Putamen (tissue), 1 donor: ENCODE measurements at regions not wholly inside any gene's neighbourhood (a gene's known extent, or its start where the extent isn't known, plus 50 kb on each side); places are given as distances from the start of the nearest gene placed in this dataset.
"Not testable (repeated sequence)": the region's sequence is repeated elsewhere in the genome, so short reads cannot be mapped to it uniquely, and the experiment has no call there.

Experiments
- DNase-seq: peaks from one replicate; pipeline ENCODE4 v3.0.0-alpha.2; 2016; ENCODE audit warnings: low spot score

- DNase-seq: no peak
Measured at GRCh38 chr6:4677011-4677750, 99.0 kb upstream of the CDYL start.

- no peak for DNase-seq
Measured at GRCh38 chr6:4676016-4676415, 100.2 kb upstream of the CDYL start.

DNA sequence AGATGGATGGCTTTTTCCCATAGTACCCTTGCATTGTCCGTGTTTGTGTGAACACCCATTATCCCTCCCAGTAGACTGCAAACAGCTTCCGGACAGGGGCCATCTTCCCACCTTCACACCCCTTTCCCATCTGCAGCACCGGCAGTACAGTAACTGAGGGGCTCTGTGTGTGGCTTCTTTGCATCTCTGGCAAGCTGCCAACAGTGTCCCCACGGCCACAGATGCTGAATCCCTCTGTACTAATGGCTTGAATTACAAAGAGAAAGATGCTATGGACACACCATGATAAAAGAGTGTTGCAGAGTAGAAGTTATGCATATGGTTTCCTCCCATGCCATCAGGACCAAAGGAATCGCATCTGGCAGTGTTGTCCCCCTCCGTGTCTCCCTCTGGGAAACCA, 101.1 kb upstream of the CDYL start:
- no peak for DNase-seq

DNA sequence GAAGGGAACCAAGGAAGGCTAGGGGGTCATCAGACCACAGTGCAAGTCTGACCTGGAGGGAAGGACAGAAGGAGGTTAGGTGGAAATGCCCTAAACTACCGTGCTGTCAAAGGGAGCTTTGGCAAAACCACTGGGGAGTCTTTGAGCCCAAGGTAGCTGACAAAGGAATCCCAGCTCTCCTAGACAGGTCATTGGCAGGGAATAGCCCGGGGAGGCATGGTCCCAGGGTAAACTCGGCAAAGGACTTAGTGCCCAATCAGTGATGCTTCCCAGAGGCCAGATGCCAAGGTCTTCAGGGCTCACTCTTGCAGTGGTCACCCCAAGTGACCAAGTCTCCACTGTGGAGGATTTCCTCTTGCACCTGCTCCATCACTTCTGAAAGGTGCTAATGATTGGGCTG, 102.3 kb upstream of the CDYL start:
- no peak for DNase-seq

DNA sequence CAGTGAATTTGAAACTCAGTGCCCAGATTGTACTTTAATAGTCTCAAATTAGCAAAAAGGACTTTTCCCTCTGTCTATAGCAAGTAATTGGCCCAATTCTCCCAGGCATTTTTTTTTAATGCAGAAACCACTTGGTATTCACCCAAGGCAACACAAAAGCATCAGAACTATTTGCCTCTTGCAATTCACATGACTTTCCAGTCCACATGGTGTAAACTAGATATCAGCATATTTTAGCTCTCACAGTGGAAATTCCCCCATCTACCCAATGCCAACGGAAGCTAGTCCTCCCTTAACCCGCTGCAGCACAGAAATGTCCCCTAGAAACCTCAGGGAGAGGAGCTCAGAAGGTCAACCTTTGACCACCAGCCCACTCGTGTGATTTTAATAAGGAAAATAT, 103.4 kb upstream of the CDYL start:
- no peak for DNase-seq

GRCh38 chr6:4671587-4672115, 104.6 kb upstream of the CDYL start:
- no peak for DNase-seq

DNA sequence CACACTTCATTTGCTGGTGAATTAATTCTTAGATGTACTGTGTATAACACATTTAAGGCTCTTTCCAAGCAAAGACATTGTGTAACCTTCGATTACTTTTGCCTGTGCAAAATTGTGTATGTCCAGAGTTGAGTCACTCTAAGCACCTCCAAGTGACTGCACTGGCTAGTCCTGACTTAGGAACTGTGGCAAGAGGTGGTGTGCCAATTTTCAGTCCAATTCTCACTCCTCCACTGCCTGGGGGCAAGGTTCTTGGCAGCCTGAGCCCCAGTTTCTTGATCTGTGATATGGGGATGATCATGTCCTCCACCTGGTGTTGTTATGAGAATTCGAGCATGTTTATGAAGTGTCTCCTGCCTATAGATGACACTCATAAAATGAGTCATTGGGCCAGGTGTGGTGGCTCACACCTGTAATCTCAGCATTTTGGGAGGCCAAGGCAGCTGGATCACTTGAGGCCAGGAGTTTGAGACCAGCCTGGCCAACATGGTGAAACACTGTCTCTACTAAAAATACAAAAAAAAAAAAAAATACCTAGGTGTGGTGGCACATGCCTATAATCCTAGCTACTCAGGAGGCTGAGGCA, 105.3 kb upstream of the CDYL start:
- DNase-seq: no peak

DNA sequence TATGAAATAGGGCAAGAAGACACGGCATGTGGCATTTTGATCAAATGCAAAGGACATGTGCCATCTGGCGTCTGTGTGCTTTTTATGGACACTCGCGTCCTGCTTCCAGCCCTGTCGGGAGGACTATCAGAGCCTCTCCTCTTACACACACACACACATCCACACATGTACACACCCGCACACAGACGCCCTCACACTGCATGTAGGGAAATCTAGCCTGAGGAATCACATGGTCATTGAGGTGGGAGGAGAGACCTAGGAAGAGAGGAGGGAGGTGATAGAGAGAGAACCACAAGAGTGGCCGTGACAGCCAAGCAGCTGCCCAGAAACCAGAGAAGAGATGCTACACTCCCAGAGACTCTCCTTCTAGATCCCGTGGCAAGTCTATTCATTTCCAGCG, 105.9 kb upstream of the CDYL start:
- DNase-seq: no peak

DNA sequence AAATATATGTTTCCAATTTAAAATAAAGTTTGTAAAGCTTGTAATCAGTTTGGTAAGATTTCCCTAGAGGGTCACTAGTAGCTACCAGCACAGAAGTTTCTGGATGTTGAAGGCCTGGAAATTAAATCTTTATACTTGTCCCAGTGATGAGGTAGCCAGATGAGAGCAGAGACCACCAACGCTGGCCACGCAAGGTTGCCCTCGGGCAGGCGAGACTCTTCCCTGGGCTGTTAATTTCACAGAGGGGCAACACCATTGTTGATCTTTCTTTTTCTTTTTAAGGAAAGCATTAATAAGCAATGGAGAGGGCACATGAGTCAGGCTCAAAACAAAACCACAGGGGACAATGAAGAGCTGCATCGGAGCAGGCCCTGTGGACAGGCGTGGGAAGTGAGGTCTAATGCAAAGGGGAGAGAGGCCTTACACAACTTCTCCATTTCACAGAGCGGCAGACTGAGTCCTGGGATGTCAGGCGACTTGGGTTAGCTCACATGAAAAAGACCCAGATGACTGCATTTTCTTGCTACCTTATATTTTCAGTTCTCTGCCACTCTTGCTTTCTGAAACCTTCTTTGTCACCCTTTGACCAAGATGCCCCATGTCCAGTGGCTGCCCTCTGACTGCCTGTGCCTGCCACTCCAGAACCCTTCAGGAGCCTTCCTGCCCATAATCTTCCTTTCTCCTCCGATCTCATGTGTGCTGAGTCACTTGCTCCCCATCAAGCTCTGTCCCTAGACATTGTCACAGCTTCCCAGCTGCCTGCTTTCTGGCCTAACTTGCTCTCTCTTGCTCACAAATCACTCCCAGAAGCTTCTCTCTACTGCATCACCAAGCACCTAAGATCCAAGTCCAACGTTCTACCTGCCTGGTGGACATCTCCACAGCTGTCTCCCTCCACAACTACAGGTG, 107.7 kb upstream of the CDYL start:
- no peak for DNase-seq

GRCh38 chr6:4667591-4667990, 108.6 kb upstream of the CDYL start:
- no peak for DNase-seq

- DNase-seq: no peak
Measured at GRCh38 chr6:4666886-4667513, 109.2 kb upstream of the CDYL start.

GRCh38 chr6:4665489-4666417, 110.5 kb upstream of the CDYL start:
- DNase-seq: no peak

DNA sequence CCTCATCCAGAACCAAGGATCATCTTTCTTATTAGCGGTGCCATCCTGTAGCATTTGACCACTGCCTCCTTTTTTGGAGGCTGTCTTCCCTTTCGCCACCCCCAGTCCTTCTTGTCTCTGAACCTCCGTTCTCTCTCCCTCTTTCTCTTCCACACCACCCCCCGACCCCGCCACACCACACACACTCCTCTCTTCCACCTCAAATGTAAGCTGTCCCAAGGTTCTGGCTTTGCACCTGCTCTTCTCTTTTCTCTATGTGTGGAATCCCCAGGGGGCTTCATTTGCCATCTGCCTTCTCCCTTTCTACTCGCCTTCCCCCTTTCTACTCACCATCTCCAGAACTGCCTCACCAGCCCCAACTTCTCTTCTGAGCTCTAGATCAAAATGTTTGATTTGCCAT, 111.3 kb upstream of the CDYL start:
- DNase-seq: no peak

DNA sequence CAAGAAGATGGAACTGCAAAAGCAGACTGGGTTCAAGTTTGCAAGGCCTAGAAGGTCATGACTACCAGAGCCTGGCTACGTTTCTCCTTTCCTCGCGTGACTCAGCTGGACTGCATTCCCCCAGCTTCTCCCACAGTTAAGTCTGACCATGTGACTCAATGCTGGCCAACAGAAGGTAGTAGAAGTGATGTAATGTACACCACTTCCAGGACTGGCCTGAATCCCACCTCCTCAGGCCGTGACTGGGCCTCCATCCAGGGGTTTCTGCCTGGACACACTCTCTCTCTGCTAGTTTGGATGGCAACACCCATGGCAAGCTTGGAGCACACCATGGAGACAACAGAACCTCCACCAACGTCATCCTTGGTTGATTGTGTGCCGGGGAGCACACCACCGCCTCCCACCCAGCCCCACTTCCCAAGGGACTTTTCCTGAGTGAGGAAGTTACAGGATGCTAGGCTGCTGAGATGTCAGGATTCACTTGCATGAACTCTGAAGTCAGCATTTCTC, 112.0 kb upstream of the CDYL start:
- peak; percentile 43 for DNase-seq

- no peak for DNase-seq
Measured at GRCh38 chr6:4662886-4663285, 113.3 kb upstream of the CDYL start.

DNA sequence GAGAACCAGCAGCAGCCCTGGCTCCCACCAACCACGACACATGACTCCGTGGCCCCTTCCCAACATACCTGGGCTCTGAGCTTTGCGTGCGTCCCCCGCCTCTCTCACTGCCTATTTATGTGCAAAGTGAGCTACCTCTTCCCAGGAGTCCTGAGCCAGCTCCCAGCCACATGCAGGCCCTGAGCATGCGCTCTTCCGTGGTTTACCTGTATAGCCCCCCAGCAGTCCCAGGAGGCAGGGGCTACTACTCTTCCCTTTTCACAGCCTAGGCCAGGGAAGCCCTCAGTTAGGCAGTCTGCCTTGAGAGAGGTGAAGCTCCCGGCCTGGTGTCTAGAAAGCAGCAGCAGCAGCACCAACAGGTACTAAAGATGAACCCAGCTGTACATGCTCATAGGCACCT, 114.8 kb upstream of the CDYL start:
- no peak for DNase-seq

DNA sequence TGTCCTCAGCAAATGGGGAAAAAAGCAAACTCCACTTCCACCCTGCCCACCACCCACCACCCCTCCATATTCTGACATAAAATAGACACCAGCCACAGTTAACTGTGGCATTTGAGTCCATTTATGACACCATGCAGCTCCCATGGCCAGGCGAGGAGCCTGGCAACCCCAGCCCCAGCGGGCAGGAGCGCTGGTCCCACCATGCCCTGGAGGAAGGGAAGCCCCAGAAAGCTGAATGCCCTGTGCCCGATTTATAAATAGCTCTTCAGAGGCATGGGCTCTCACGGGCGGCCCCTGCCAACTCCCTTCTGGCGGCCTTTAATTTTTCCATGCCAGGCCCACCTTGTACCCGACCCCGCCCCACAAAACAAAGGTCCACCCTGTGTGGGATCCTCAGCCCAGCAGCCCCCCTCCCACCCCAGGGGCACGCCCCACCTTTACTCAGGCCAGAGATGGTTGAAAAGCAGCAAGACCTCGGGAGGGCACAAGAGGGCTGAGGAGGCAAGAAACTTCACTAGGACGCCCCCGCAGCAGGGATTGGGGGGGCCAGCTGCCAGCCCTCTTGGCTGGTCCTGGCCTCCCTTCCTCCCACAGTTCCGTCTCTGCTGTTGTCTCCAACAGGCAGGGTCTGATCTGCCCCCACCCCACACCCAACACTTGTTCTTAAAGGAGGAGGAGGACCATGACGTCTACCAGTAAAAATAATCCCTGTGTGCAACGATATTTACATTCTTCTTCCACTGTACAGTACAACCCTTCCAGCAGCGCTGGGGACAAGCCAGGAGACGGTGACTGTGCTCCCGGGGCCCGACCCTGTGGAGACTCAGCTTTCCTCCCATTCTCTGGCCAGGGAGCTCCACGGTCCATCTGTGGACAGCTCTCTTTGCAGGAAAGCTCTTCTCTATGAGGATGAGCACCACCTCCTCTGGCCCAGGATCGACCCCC, 115.6 kb upstream of the CDYL start:
- no peak for DNase-seq

- DNase-seq: not testable (repeated sequence)
Measured at GRCh38 chr6:4659719-4660118, 116.5 kb upstream of the CDYL start.

DNA sequence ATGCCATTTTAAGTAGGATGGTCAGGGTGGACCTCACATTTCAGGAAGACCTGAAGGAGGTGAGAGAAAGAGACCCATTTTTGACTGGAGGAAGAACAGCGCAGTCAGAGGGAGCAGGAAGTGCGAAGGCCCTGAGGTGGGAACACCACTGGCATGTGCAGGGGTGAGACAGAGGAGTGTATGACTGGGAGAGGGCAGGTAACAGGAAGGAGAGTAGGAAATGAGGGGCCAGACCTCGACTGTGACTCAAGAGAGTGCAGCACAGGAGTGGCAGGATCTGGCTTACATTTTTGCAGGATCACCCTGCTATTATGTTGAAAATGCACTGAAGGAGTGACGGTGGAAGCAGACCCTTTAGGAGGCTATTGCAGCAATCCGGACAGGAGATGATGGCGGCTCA, 117.7 kb upstream of the CDYL start:
- DNase-seq: no peak

- no peak for DNase-seq
Measured at GRCh38 chr6:4656106-4656505, 120.1 kb upstream of the CDYL start.
